ENCODE measurements at regions not wholly inside any gene's neighbourhood (a gene's known extent, or its start where the extent isn't known, plus 50 kb on each side); places are given as distances from the start of the nearest gene placed in this dataset.

DNA sequence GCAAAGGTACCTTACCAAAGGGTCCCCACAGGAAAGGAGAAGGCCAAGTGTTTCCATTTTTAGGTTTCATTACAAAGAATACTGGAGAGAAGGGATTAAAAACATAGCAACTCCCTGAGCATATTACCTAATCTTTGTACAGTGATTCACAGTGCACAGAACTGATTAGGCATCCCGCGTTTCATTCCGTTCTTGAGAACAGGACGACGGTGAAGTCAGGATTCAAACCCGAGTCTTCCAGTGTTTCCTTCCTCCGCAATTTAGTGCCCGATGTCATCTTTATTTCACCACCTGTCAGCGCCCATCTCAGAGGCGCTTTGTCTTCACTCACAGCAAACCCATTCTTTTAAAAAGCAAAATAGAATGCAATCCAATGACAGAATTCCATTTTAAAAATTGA is 488.5 kb downstream of the EIPR1 start:
- no peak overlapping the region for H3K4me3 ChIP-seq (ENCODE audit: low read depth, low read length)
- DNase-seq (ENCODE audit: low read depth): no peak

DNA sequence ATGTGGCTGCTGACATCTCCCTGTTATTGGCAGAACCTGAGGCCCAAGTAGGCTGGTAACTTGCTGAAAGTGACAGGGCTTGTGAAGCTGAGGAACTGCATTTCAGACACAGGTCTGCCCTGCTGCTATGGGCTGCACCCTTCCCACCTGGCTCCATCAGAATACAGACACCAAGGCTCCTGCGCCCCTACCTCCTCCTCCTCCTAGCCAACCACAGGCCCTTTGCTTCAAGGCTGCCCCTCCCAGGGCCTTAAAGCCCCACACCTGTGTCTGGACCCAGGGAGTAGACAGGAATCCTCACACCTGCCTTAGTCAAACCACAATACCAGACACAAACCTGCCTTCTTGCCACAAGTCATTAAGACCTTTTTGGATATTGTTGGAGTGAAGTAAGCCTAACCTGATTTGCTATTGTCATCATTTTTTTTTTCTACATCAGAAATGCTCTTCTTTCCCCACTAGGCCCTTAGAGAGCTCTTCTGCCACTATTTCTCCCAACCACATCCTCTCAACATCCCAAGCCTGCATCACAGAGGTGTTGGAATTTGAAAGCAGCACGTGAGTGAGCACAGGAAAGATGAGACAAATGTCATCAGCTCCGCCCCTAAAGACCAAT is 489.7 kb downstream of the EIPR1 start:
- no peak for DNase-seq (ENCODE audit: low read depth)
- H3K4me3 ChIP-seq (ENCODE audit: low read depth, low read length): no peak overlapping the region

DNA sequence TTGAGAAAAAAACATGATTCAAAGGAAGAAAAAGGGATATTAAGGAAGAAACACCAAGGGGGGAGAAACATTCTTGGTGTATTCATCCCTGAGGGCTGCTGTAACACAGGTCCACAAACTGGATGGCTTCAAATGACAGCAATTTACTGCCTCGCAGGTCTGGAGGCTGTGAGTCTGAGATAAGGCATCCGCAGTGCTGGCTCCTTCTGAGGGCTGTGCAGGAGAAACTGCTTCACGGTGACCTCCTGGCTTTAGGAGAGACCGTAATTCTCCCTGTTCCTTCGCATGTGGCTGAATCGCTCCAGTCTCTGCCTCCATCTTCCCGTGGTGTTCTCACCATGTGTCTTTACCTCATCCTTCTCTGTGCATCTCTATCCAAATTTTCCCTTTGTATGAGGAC is 490.7 kb downstream of the EIPR1 start:
- H3K4me3 ChIP-seq (ENCODE audit: low read depth, low read length): no peak overlapping the region
- no peak for DNase-seq (ENCODE audit: low read depth)

DNA sequence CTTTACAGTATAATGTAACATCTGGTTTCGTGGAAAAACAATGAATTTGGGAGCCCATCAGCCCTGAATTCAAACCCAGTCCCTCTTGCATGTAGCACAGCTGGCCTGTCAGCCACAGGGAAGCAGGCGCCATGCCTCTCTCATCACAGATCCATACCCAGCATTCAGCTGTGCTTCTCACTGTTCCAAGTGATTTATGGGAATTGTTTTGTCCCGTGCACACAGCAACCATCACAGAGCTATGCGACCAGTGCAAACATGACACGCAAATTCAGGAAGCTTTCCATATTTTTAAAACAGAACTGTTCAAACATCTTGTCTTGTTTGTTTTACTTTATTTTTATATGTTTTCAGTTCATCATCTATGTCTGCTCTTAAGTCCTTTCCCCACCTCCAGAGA is 496.1 kb downstream of the EIPR1 start:
- DNase-seq (ENCODE audit: low read depth): no peak
- H3K4me3 ChIP-seq (ENCODE audit: low read depth, low read length): no peak overlapping the region

DNA sequence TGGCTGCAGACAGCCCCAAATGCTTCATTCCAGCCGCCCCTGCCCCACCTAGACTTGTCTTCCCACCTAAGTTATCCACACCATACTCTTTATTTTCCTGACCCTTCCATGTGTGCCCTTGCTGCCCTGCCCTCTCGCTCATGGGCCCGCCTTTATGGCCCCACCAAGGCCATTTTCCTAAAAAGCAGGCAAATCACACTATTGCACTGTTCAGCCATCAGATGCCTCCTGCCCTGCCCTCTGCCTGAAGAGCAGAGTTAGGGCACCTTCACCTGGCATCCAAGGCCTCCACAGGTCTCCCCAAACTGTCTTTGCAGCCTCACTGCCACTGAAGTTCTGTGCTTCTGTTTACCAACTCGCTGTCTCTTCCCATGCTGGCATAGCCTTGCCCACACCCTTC is 496.7 kb downstream of the EIPR1 start:
- no peak overlapping the region for H3K4me3 ChIP-seq (ENCODE audit: low read depth, low read length)
- DNase-seq (ENCODE audit: low read depth): no peak

DNA sequence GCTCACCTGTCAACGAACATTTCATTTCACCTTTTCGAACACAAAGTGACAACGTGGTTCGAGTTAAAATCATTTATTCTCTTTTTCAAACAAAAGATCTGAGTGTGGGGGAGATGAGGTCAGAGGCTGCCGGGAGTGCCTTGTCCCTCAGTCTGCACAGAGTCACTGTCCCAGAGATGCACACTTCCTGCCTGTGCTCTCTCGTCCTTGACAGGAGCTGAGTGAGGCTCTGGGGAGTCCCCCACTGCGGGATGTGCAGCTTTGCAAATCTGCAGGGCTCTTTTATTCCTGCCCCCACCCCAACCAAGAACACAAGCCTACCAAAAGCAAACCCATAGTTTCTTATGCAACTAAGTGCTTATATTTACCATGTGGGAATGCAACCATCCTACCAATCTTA is 497.8 kb downstream of the EIPR1 start:
- DNase-seq (ENCODE audit: low read depth): no peak

DNA sequence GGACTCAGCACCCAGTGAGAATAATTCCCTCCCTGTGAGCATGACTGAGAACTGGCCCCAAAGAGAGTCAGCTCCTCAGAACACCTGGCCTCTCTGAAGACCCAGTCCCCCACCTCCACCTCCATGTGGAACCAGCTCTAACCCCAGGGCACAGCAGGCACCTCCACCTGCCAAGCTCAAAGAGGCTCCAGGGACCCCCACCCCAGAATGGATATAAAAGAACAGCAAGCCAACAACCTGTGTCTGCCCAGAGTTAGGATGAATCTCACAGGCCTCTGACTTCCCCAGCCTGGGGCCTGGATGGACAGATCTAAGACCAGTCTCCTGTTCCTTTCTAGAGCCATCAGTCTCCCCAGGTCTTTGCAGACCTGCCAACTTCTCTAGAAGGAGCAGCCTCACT is 498.5 kb downstream of the EIPR1 start:
- H3K4me3 ChIP-seq (ENCODE audit: low read depth, low read length): no peak overlapping the region
- DNase-seq (ENCODE audit: low read depth): no peak

More for the DNA sequence above, 497.8 kb downstream of the EIPR1 start:
- H3K4me3 ChIP-seq (ENCODE audit: low read depth, low read length): no peak overlapping the region

DNA sequence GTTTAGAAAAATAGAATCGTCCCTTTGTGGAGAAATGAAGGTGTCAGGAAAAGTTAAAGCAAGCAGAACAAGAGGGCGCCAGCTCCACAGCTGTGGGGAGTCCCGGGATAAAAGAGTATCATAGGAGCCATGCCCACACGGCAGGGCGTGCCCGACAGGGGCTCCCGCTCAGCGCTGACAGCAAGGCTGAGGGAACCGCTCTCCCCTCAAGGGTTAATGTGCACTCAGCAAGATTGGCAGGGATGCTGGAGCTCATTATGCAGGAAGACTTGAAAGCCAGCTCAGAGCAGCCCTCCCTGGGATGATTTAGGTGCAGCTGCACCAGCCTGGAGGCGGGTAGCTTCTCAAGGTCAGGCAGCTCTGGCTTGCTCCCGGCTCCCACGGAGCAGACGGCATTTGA is 500.2 kb downstream of the EIPR1 start:
- no peak overlapping the region for H3K4me3 ChIP-seq (ENCODE audit: low read depth, low read length)
- DNase-seq (ENCODE audit: low read depth): no peak

DNA sequence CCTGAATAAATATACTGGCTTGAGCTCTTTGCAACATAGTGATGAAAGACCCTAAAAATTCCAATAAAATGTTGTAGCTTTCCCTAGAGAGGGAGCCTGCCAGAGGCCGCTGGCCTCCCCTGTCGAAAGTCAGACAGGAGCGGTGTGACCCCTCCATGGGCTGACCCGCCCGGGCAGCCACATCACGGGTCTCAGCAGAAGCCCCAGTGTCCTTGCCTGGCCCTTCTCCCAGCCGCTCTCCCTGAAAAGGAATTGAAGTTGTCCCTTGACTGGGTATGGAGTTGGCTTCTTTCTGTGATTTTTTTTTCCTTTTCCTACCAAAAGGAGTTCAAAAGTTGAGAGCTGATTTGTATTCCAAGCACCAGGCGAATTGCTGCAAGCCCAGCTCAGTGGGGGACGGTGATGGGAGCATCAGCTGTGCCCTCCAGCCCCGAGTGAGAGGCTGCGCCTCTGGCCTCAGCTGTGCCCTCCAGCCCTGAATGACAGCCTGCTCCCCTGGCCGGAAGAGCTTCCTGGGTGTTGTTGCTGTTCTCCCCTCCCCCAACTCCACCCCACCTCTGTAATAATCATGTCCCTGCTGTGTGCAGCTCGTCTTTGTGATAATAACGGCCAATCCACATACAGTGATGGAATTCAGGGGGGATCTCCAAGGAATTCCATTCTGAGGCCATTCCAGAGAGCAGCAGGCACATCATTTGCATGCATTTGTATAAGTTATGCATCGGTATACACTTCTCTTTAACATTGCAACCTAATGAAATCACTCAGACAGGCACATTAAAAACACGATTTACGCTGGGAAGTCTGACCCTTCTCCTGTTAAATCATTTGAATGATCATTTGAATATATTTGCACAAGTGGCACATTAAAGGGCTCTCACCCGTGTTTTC is 501.0 kb downstream of the EIPR1 start:
- no peak overlapping the region for H3K4me3 ChIP-seq (ENCODE audit: low read depth, low read length)
- DNase-seq (ENCODE audit: low read depth): no peak

DNA sequence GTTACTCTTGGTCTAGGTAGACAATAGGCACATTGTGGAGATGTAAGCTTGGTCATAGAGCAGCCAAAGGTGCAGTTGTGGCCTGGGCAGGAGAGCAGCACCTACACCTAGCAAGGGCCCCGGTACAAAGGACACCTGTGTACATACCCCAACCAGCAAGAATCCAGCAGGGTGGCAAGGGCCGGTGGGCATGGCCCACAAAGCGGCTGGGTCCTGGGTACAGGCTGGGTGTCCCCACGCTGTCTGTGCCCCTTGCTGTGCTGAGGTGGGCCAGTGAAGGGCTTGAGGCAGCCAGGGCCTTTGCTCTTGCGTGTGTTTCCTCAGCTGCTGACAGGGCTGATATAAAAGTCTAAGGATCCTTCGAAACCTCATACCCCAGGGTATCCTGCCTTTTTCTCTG is 501.8 kb downstream of the EIPR1 start:
- H3K4me3 ChIP-seq (ENCODE audit: low read depth, low read length): no peak overlapping the region
- DNase-seq (ENCODE audit: low read depth): no peak

DNA sequence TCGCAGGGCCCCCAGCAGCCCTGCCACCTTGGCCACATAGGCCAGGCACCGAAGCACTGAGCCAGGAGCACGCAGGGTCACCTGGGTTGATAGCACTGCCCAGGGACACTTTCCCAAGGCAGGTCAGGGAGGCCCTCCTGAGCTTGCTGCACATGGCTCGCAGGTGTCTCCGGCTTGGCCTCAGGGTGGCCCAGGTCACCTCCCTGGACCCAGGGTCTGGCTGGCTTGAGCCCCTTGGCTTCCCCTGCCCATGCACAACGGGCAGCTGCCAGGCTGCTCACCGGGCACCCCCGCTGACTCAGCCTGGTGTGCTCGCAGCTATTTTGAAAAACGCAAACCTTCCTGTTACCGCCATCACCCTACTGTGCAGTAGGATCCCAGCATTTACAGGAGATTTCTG is 502.3 kb downstream of the EIPR1 start:
- H3K4me3 ChIP-seq (ENCODE audit: low read depth, low read length): no peak overlapping the region
- DNase-seq (ENCODE audit: low read depth): no peak

DNA sequence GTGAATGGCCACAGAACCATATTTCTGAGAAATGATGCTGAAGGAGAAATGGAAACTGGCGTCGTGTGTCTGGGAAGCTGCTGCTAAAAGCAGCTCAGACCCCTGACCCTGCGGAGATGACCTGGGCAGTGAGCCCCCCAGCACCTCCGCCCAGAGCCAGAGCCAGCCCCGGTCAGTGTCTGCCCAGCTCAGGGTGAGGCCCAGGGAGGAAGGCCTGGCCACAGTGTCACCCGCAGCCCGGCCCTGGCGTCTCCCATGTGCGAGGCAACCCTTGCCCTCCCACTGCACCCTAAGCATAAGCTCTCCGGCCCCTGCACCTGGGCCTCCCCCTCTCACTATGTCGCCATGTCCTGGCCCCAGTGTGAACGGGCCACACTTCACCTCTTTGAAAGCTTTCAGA is 502.8 kb downstream of the EIPR1 start:
- no peak overlapping the region for H3K4me3 ChIP-seq (ENCODE audit: low read depth, low read length)

DNA sequence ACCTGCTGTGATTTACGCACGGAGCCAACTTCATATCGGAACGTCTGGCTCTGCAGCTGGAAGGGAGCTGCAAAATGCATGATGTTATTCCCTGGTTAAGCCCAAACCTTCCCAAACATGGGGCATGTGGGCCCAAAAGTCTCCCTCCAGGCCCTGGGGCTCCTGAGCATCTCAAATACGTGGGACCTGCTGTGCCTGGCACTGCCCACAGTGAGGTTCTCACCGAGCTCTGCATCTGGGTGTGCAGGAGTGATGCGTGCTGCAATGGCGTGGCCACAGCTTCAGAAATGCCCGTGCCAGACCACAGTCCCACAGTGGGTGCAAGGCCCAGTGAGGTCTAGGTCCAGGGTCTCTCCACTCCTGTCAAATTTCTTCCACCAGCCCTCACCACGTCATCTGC is 503.3 kb downstream of the EIPR1 start:
- no peak for DNase-seq (ENCODE audit: low read depth)
- H3K4me3 ChIP-seq (ENCODE audit: low read depth, low read length): no peak overlapping the region

More for the DNA sequence above, 502.8 kb downstream of the EIPR1 start:
- DNase-seq (ENCODE audit: low read depth): no peak

DNA sequence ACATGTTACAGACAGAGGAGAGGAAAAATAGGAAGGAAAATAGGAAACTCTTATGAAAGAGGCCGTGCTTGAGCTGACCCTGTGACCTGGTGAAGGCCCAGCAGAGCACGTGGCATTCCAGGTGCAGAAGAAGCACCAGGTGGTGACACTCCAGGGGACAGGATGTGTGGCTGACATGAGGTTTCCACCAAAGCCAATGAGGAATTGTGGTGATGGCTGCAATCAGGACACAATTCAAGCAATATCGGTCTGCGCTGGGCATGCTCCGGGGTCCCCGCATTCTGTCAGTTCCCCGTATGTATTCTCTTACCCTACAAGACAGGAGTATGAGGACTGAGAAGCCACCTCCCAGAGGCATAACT is 504.2 kb downstream of the EIPR1 start:
- H3K4me3 ChIP-seq (ENCODE audit: low read depth, low read length): no peak overlapping the region
- DNase-seq (ENCODE audit: low read depth): no peak

DNA sequence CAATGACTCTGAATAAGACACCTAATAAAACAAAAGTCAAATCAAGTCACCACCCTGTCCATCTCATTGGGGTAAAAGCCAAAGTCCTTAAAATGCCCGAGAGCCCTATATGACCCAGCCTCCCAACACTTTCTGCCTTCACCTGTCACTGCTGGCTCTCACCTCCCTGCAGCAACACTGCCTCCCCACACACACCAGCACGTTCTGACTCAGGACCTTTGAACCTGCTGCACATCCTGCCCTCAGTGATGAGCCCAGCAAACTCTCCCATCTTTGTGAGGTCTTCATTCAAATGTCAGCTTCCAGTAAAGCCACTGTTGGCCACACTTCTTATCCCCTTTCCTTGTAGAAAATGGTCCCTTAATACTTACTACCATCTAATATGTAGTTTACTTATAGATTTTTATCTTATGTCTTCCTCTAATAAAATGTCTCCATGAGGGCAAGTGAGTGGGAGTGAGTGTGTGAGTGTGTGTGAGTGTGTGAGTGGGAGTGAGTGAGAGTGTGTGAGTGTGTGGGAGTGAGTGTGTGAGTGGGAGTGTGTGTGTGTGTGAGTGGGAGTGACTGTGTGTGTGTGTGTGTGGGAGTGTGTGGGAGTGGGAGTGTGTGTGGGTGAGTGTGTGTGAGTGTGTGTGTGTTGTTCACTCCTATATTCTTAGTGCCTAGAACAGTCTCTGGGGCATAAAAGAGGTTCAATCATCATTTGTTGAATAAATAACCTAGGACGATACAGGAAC is 504.7 kb downstream of the EIPR1 start:
- no peak for DNase-seq (ENCODE audit: low read depth)
- no peak overlapping the region for H3K4me3 ChIP-seq (ENCODE audit: low read depth, low read length)

DNA sequence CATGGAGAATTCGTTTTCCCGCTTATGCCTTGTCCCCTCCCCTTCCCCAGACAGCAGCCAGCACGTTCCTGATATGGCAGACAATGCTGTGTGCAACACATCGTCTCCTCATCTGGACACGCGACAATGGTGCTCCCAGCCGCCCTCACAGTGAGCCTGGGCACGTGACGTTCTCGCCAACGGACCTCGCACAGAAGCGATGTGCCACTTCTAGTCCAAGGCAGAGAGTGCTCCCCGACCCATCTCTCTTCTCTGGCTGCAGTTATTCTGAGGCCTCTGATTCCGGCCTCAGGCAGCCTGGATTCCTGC is 505.4 kb downstream of the EIPR1 start:
- no peak overlapping the region for H3K4me3 ChIP-seq (ENCODE audit: low read depth, low read length)
- no peak for DNase-seq (ENCODE audit: low read depth)

DNA sequence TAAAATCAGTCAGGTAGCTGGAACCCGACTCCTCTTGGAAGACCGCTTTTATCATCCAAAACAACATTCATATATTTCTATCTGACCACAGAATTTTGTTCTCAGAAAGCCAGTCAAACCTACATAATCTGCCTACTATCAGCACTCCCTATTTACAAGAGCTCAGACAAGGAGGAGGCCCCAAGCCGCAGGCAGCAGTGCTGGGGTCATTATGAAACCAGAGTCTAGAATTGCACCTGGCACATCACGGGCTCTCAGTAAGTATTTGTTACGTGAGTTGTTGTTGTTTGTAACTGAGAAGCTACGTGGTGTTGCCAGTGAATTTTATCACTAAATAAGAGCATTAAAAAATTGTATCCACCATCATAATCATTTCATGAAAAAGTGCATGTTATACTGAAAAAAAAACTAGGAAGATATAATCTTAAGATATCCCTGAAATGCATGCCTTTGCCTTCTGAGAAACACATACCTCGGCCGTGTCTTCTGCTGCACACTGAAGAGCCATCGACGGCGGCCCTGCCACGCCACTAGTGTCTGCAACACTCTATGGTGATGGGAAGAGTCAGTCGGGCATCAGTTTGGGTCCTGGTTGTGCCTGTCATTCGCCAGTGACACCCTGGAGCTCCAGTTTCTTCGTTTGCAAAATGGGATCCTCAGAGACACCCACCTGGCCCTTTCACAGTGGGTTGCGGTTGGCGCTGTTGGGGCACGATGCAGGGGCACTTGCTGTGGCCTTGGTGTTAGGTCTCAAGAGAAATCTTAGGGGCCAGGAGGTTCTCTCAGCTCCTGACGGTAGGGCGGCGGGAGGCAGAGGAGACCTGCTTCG is 505.9 kb downstream of the EIPR1 start:
- no peak for DNase-seq (ENCODE audit: low read depth)
- H3K4me3 ChIP-seq (ENCODE audit: low read depth, low read length): no peak overlapping the region

DNA sequence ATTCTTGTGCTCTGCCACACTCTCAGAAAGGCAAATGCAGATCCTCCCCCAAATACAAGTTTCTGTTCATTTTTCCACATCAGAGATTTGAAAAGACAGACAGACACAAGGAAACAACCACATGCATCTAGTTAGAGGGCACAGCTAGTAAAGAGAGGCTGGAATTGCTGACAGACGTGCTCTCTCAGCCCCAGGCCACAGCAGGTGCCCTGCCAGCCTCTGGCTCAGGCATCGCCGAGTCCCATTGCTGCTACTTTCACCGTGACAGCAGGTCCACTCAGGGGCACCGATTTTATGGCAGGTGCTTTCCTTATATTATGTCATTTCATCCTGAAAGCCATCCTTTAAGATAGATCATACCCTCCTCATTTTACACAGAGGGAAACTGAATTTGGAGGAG is 507.5 kb downstream of the EIPR1 start:
- DNase-seq (ENCODE audit: low read depth): no peak
- H3K4me3 ChIP-seq (ENCODE audit: low read depth, low read length): no peak overlapping the region

DNA sequence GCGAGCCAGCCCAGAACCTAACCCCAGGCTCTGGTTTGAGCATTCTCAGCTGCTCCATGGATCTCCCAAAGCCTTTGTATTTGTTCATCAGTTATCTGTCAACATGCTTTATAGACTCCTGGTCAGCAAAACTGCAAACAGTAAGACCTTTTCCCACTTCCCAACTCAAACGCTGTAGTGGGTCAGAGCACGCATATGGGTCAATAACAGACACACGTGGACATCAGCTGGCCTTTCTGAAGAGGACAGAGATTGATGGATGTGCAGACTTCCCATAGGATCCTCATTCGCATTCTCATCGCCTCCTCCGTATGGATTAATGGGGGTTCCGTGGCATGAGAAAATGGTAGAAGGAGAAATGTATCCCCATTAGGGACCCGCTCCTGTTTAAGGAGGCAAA is 508.1 kb downstream of the EIPR1 start:
- no peak overlapping the region for H3K4me3 ChIP-seq (ENCODE audit: low read depth, low read length)
- DNase-seq (ENCODE audit: low read depth): no peak

DNA sequence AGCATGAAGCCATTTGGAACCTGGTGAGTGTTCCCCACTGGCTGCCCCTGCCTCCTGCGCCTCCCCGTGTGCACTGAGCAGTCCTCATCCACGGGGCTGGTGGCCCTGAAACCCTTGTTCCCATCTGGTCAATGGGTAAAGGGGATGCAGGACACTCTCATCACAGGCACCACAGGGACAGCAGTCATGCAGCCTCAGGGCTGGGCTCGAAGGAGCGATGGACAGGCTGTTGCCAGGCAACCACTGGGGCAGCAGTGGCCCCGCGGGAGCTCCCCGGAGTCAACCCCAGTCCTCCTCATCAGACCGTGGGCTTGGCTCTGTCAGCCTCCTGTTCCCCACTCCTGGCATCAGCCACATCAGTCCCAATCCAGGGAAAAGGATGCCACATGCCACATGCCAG is 509.5 kb downstream of the EIPR1 start:
- no peak overlapping the region for H3K4me3 ChIP-seq (ENCODE audit: low read depth, low read length)
- no peak for DNase-seq (ENCODE audit: low read depth)
